AG10803 (cell line): ENCODE measurements at regions not wholly inside any gene's neighbourhood (a gene's known extent, or its start where the extent isn't known, plus 50 kb on each side); places are given as distances from the start of the nearest gene placed in this dataset.

ENCODE experiments used
- DNase-seq: peaks from one replicate; pipeline ENCODE4 v3.0.0; 2010; ENCODE audit warnings: low read depth
- H3K4me3 ChIP-seq: 2 replicates; pipeline ENCODE4 v1.5.1; 2011; ENCODE audit warnings: mild to moderate bottlenecking, low read length, control low read depth
- CTCF ChIP-seq: conservative IDR thresholded peaks from 2 replicates; pipeline ENCODE4 v1.5.1; 2011; ENCODE audit warnings: mild to moderate bottlenecking, low read length, control low read depth, inconsistent platforms

- no peak for DNase-seq
- no peak for TF ChIP-seq CTCF
- no peak overlapping the region for H3K4me3 ChIP-seq
Observed at GRCh38 chr19:28985201-28985600, 227.8 kb downstream of the UQCRFS1 start.

GRCh38 chr19:28984315-28984714 is 228.6 kb downstream of the UQCRFS1 start:
- no peak for DNase-seq
- TF ChIP-seq CTCF, result no peak
- no peak overlapping the region for H3K4me3 ChIP-seq

GRCh38 chr19:28983430-28983829 is 229.5 kb downstream of the UQCRFS1 start:
- no peak for DNase-seq
- no peak for TF ChIP-seq CTCF
- no peak overlapping the region for H3K4me3 ChIP-seq

- TF ChIP-seq CTCF, result no peak
- H3K4me3 ChIP-seq, result no peak overlapping the region
- no peak for DNase-seq
Observed at GRCh38 chr19:28981994-28982393, 231.0 kb downstream of the UQCRFS1 start.

GRCh38 chr19:28981518-28981917 is 231.4 kb downstream of the UQCRFS1 start:
- TF ChIP-seq CTCF, result no peak
- no peak for DNase-seq

GRCh38 chr19:28980236-28980868 is 232.6 kb downstream of the UQCRFS1 start:
- peak; percentile 61 for DNase-seq
- no peak overlapping the region for H3K4me3 ChIP-seq
- TF ChIP-seq CTCF, result peak; percentile 77

More at GRCh38 chr19:28981518-28981917, 231.4 kb downstream of the UQCRFS1 start:
- H3K4me3 ChIP-seq, result no peak overlapping the region

- DNase-seq, result no peak
Observed at GRCh38 chr19:28977826-28978225, 235.1 kb downstream of the UQCRFS1 start.

More at GRCh38 chr19:28977826-28978225, 235.1 kb downstream of the UQCRFS1 start:
- peak; percentile 36; the same call in 1 of the 2 replicates for TF ChIP-seq CTCF
- H3K4me3 ChIP-seq, result no peak overlapping the region
